Right lobe of liver (tissue), 4 donors: ENCODE measurements at regions not wholly inside any gene's neighbourhood (a gene's known extent, or its start where the extent isn't known, plus 50 kb on each side); places are given as distances from the start of the nearest gene placed in this dataset.

Experiments used
- POLR2A ChIP-seq: fragments of 450-650 bp; IDR thresholded peaks from one replicate; pipeline ENCODE4 v1.6.1; 2017; ENCODE audit warnings: antibody characterized with exemption, mild to moderate bottlenecking
- TF ChIP-seq, protein P1 (sequence below), 4 donors: fragments of 200-600 bp in 3 of 4; fragments of 450-650 bp in 1 of 4; IDR thresholded peaks; one replicate each; pipeline versions ENCODE4 v1.5.1 to v1.8.0; 2016 to 2022; ENCODE audit warnings: antibody characterized with exemption in 4 of 4, mild to moderate bottlenecking in 2 of 4
- donor health status: DM: no; HTN: no; CAD: no.
- donor health status: DM: no; HTN: no; CAD: no.
- donor health status: DM: no; HTN: yes; CAD: no.

DNA sequence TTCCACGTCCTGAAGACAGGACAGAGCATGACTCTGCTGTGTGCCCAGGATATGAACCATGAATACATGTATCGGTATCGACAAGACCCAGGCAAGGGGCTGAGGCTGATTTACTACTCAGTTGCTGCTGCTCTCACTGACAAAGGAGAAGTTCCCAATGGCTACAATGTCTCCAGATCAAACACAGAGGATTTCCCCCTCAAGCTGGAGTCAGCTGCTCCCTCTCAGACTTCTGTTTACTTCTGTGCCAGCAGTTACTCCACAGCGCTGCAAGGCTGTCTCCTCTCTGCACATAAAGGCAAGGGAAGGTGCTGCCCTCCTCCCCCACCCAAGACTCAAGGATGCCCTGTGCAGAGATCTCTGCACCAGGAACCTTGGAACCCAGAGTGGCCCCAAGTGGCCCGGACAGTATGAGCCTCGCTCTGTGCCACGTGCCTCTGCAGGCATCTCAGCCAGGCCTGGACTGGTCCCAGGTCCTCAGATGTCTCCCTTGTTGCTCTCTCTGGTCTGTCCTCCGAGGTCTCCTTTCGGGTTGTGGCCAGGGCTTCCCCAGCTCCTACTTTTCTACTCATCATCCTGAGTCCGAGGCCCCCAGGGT lies 230.3 kb upstream of the PRSS58 start:
- TF ChIP-seq, protein P1, sequence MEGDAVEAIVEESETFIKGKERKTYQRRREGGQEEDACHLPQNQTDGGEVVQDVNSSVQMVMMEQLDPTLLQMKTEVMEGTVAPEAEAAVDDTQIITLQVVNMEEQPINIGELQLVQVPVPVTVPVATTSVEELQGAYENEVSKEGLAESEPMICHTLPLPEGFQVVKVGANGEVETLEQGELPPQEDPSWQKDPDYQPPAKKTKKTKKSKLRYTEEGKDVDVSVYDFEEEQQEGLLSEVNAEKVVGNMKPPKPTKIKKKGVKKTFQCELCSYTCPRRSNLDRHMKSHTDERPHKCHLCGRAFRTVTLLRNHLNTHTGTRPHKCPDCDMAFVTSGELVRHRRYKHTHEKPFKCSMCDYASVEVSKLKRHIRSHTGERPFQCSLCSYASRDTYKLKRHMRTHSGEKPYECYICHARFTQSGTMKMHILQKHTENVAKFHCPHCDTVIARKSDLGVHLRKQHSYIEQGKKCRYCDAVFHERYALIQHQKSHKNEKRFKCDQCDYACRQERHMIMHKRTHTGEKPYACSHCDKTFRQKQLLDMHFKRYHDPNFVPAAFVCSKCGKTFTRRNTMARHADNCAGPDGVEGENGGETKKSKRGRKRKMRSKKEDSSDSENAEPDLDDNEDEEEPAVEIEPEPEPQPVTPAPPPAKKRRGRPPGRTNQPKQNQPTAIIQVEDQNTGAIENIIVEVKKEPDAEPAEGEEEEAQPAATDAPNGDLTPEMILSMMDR (IDR thresholded peaks at IDR 0.05), result no peak
- TF ChIP-seq POLR2A, result no peak
